ENCODE measurements at regions not wholly inside any gene's neighbourhood (a gene's known extent, or its start where the extent isn't known, plus 50 kb on each side); places are given as distances from the start of the nearest gene placed in this dataset.

- peaks cover 20% of the 10 kb centered on the region for H3K4me1 ChIP-seq (ENCODE audit: control insufficient read depth, insufficient read depth, low read length)
- peaks cover 53% of the 10 kb centered on the region for H3K27me3 ChIP-seq (ENCODE audit: control insufficient read depth, insufficient read depth, low read length)
- no peak overlapping the region for H3K4me3 ChIP-seq (ENCODE audit: low read depth, low read length)
- no peak overlapping the region for H3K27ac ChIP-seq (ENCODE audit: low read depth, low read length)
- H3K36me3 ChIP-seq (ENCODE audit: control insufficient read depth, insufficient read depth, low read length), result no peaks in the 10 kb centered on the region
- H3K9me3 ChIP-seq (ENCODE audit: control insufficient read depth, insufficient read depth, low read length), result no peaks in the 10 kb centered on the region
- H3K9ac ChIP-seq (ENCODE audit: low read depth, low read length), result no peak overlapping the region
These were observed 51.2 kb upstream of the CNTNAP4 start for GRCh38 chr16:76226011-76226410.

GRCh38 chr16:76226481-76226880, 50.7 kb upstream of the CNTNAP4 start:
- Histone ChIP-seq H3K9ac (ENCODE audit: low read depth, low read length) (no peak overlapping the region), H3K27me3 (ENCODE audit: control insufficient read depth, insufficient read depth, low read length) (peaks cover 49% of the 10 kb centered on the region), H3K4me1 (ENCODE audit: control insufficient read depth, insufficient read depth, low read length) (peaks cover 20% of the 10 kb centered on the region)

More at GRCh38 chr16:76226481-76226880, 50.7 kb upstream of the CNTNAP4 start:
- Histone ChIP-seq H3K4me3 (ENCODE audit: low read depth, low read length) (no peak overlapping the region), H3K27ac (ENCODE audit: low read depth, low read length) (no peak overlapping the region), H3K9me3 (ENCODE audit: control insufficient read depth, insufficient read depth, low read length) (no peaks in the 10 kb centered on the region), H3K36me3 (ENCODE audit: control insufficient read depth, insufficient read depth, low read length) (no peaks in the 10 kb centered on the region)

All from HUES48 (cell line).